Activated T-cell treated with anti-CD3 and anti-CD28 coated beads, Interleukin-2, amount 50 U/mL, for 24 hours (primary cell): ENCODE measurements at regions not wholly inside any gene's neighbourhood (a gene's known extent, or its start where the extent isn't known, plus 50 kb on each side); places are given as distances from the start of the nearest gene placed in this dataset.
"Not testable (repeated sequence)": the region's sequence is repeated elsewhere in the genome, so short reads cannot be mapped to it uniquely, and the experiment has no call there.

Source experiments
- DNase-seq: peaks from one replicate; pipeline ENCODE4 v3.0.0-alpha.2; 2020
- H3K27ac Mint-ChIP-seq: 2 replicates; pipeline ENCODE4 v1.8.0; 2020; ENCODE audit warnings: mild to moderate bottlenecking, mixed read lengths
- H3K27me3 Mint-ChIP-seq: 2 replicates; pipeline ENCODE4 v1.8.0; 2020; ENCODE audit warnings: mixed read lengths
- H3K36me3 Mint-ChIP-seq: 2 replicates; pipeline ENCODE4 v1.8.0; 2020; ENCODE audit warnings: low read depth, mixed read lengths
- H3K4me1 Mint-ChIP-seq: 2 replicates; pipeline ENCODE4 v1.8.0; 2020; ENCODE audit warnings: low read depth, mixed read lengths
- H3K4me3 Mint-ChIP-seq: 2 replicates; pipeline ENCODE4 v1.8.0; 2020; ENCODE audit warnings: mild to moderate bottlenecking, moderate library complexity, mixed read lengths
- H3K9me3 Mint-ChIP-seq: 2 replicates; pipeline ENCODE4 v1.8.0; 2020; ENCODE audit warnings: mixed read lengths

- no peak for DNase-seq
- H3K4me3 Mint-ChIP-seq = no peak overlapping the region
- peaks cover 6% of the 10 kb centered on the region for H3K27me3 Mint-ChIP-seq
- peaks cover 29% of the 10 kb centered on the region for H3K4me1 Mint-ChIP-seq
- H3K9me3 Mint-ChIP-seq = peaks cover 3% of the 10 kb centered on the region
- H3K27ac Mint-ChIP-seq = no peak overlapping the region
- H3K36me3 Mint-ChIP-seq = no peaks in the 10 kb centered on the region
Measured at GRCh38 chr6:110543106-110543505, 66.7 kb upstream of the SLC22A16 start.

- no peak overlapping the region for H3K4me3 Mint-ChIP-seq
- peaks cover 3% of the 10 kb centered on the region for H3K9me3 Mint-ChIP-seq
- H3K27ac Mint-ChIP-seq = no peak overlapping the region
- no peaks in the 10 kb centered on the region for H3K36me3 Mint-ChIP-seq
- no peak for DNase-seq
- peaks cover 6% of the 10 kb centered on the region for H3K27me3 Mint-ChIP-seq
- H3K4me1 Mint-ChIP-seq = peaks cover 33% of the 10 kb centered on the region
Measured at GRCh38 chr6:110542311-110543024, 66.1 kb upstream of the SLC22A16 start.

- no peak overlapping the region for H3K27ac Mint-ChIP-seq
- H3K9me3 Mint-ChIP-seq = peaks cover 3% of the 10 kb centered on the region
- no peak for DNase-seq
Measured at GRCh38 chr6:110541701-110542309, 65.4 kb upstream of the SLC22A16 start.

GRCh38 chr6:110539277-110540019, 63.0 kb upstream of the SLC22A16 start:
- H3K36me3 Mint-ChIP-seq, H3K27ac Mint-ChIP-seq, DNase-seq, H3K4me3 Mint-ChIP-seq, H3K27me3 Mint-ChIP-seq, H3K9me3 Mint-ChIP-seq: not testable (repeated sequence)
- peaks cover 49% of the 10 kb centered on the region for H3K4me1 Mint-ChIP-seq

More at GRCh38 chr6:110541701-110542309, 65.4 kb upstream of the SLC22A16 start:
- peaks cover 36% of the 10 kb centered on the region for H3K4me1 Mint-ChIP-seq
- H3K4me3 Mint-ChIP-seq = no peak overlapping the region
- H3K27me3 Mint-ChIP-seq = peaks cover 6% of the 10 kb centered on the region
- no peaks in the 10 kb centered on the region for H3K36me3 Mint-ChIP-seq

- no peak for DNase-seq
- Mint-ChIP-seq H3K9me3 (peaks cover 3% of the 10 kb centered on the region), H3K27ac (no peak overlapping the region), H3K4me3 (no peak overlapping the region), H3K27me3 (no peaks in the 10 kb centered on the region), H3K36me3 (no peaks in the 10 kb centered on the region), H3K4me1 (peaks cover 49% of the 10 kb centered on the region)
Measured at GRCh38 chr6:110538416-110539160, 62.2 kb upstream of the SLC22A16 start.

GRCh38 chr6:110537208-110538123, 61.1 kb upstream of the SLC22A16 start:
- no peak overlapping the region for H3K4me3 Mint-ChIP-seq
- peaks cover 3% of the 10 kb centered on the region for H3K9me3 Mint-ChIP-seq
- H3K36me3 Mint-ChIP-seq = no peaks in the 10 kb centered on the region
- no peaks in the 10 kb centered on the region for H3K27me3 Mint-ChIP-seq
- DNase-seq = no peak
- H3K27ac Mint-ChIP-seq = peak overlapping the region; percentile 78
- H3K4me1 Mint-ChIP-seq = peaks cover 46% of the 10 kb centered on the region

- peaks cover 3% of the 10 kb centered on the region for H3K9me3 Mint-ChIP-seq
- no peaks in the 10 kb centered on the region for H3K36me3 Mint-ChIP-seq
- H3K4me3 Mint-ChIP-seq = no peak overlapping the region
Measured at GRCh38 chr6:110534731-110535492, 58.5 kb upstream of the SLC22A16 start.

GRCh38 chr6:110532431-110532830, 56.0 kb upstream of the SLC22A16 start:
- no peaks in the 10 kb centered on the region for H3K36me3 Mint-ChIP-seq
- H3K27ac Mint-ChIP-seq = no peak overlapping the region
- H3K27me3 Mint-ChIP-seq = no peaks in the 10 kb centered on the region
- H3K9me3 Mint-ChIP-seq = no peaks in the 10 kb centered on the region
- H3K4me1 Mint-ChIP-seq = peaks cover 37% of the 10 kb centered on the region
- no peak for DNase-seq
- no peak overlapping the region for H3K4me3 Mint-ChIP-seq

More at GRCh38 chr6:110534731-110535492, 58.5 kb upstream of the SLC22A16 start:
- DNase-seq = no peak
- Mint-ChIP-seq H3K27me3 (no peaks in the 10 kb centered on the region), H3K27ac (no peak overlapping the region), H3K4me1 (peaks cover 45% of the 10 kb centered on the region)

GRCh38 chr6:110530671-110531070, 54.3 kb upstream of the SLC22A16 start:
- Mint-ChIP-seq H3K36me3 (no peaks in the 10 kb centered on the region), H3K9me3 (no peaks in the 10 kb centered on the region), H3K27ac (no peak overlapping the region), H3K4me1 (peaks cover 20% of the 10 kb centered on the region), H3K27me3 (no peaks in the 10 kb centered on the region), H3K4me3 (no peak overlapping the region)
- DNase-seq = no peak

GRCh38 chr6:110529907-110530306, 53.5 kb upstream of the SLC22A16 start:
- H3K36me3 Mint-ChIP-seq = no peaks in the 10 kb centered on the region
- H3K27me3 Mint-ChIP-seq = no peaks in the 10 kb centered on the region
- H3K4me1 Mint-ChIP-seq = peaks cover 16% of the 10 kb centered on the region
- no peaks in the 10 kb centered on the region for H3K9me3 Mint-ChIP-seq
- no peak for DNase-seq
- H3K4me3 Mint-ChIP-seq = no peak overlapping the region
- no peak overlapping the region for H3K27ac Mint-ChIP-seq

- H3K9me3 Mint-ChIP-seq = no peaks in the 10 kb centered on the region
- no peaks in the 10 kb centered on the region for H3K27me3 Mint-ChIP-seq
- no peaks in the 10 kb centered on the region for H3K36me3 Mint-ChIP-seq
- no peak overlapping the region for H3K27ac Mint-ChIP-seq
- DNase-seq = no peak
- peaks cover 11% of the 10 kb centered on the region for H3K4me1 Mint-ChIP-seq
- no peak overlapping the region for H3K4me3 Mint-ChIP-seq
Measured at GRCh38 chr6:110529355-110529754, 52.9 kb upstream of the SLC22A16 start.

GRCh38 chr6:110528930-110529325, 52.5 kb upstream of the SLC22A16 start:
- DNase-seq = no peak

More at GRCh38 chr6:110528930-110529325, 52.5 kb upstream of the SLC22A16 start:
- no peaks in the 10 kb centered on the region for H3K27me3 Mint-ChIP-seq
- H3K4me1 Mint-ChIP-seq = peaks cover 11% of the 10 kb centered on the region
- H3K9me3 Mint-ChIP-seq = no peaks in the 10 kb centered on the region
- no peak overlapping the region for H3K27ac Mint-ChIP-seq
- no peaks in the 10 kb centered on the region for H3K36me3 Mint-ChIP-seq
- no peak overlapping the region for H3K4me3 Mint-ChIP-seq
